ENCODE measurements at regions not wholly inside any gene's neighbourhood (a gene's known extent, or its start where the extent isn't known, plus 50 kb on each side); places are given as distances from the start of the nearest gene placed in this dataset.
A peak's percentile ranks its signal among the peaks of the same experiment; 100 is the strongest.

DNA sequence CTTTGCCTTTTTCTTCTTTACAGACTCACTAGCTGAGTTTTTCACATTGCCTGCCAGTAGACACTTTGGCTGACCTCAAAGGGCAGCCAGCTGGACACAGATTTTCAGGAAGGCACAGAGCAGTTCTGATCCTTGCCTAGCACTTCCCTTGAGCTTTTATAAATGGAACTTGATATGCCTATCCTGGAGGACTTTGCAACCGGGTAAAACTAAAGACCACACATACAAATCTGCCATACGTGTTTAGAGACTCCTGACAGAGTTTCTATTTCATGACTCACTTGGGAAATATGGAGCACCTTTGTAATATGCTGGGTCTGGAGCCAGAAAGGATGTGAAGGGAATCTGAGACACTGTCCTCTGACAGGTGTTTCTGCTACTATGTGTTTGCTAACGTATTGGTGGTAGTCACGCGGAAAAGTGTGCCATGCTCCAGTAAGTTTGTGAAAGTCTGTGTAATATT is 56.7 kb upstream of the RASSF6 start:
- Histone ChIP-seq H3K9ac (no peak overlapping the region), H3K36me3 (replicated peaks in 1 of 2; ENCODE audit: control insufficient read depth in 1 of 2, insufficient read depth in 2 of 2, low read length in 1 of 2) (no peaks in the 10 kb centered on the region), H3K4me3 (ENCODE audit: low read depth in 2 of 2, low read length in 1 of 2) (no peak overlapping the region), H3K4me1 (ENCODE audit: control insufficient read depth in 1 of 2, insufficient read depth in 2 of 2, low read depth in 1 of 2, low read length in 1 of 2) (peaks cover 0 to 11% of the 10 kb centered on the region in 2 experiments; a peak in 1 of 4 replicates), H3K27ac (ENCODE audit: low read depth in 2 of 2, low read length in 1 of 2) (no peak overlapping the region), H2AFZ (ENCODE audit: low read depth) (no peak overlapping the region), H3F3A (replicated peaks; ENCODE audit: insufficient read depth) (peaks cover 26% of the 10 kb centered on the region), H3K9me2 (no peaks in the 10 kb centered on the region), H3K27me3 (ENCODE audit: insufficient read depth) (no peaks in the 10 kb centered on the region), H4K20me1 (ENCODE audit: insufficient read depth) (no peaks in the 10 kb centered on the region), H3K9me3 (no peaks in the 10 kb centered on the region), H3K4me2 (no peak overlapping the region), H3K79me2 (ENCODE audit: insufficient read depth) (no peaks in the 10 kb centered on the region)
- POLR2A ChIA-PET, result no interaction called here
- CTCF ChIA-PET, result interaction anchor here (1.2 kb wide), 1 partner anchor 10 kb away, joined by 3 read pairs; no protein-coding TSS in a partner anchor
- no peak for TF ChIP-seq NRF1 (IDR thresholded peaks at IDR 0.05; ENCODE audit: low read depth, low read length)
- no peak for TF ChIP-seq POLR2AphosphoS5 (IDR thresholded peaks at IDR 0.05; ENCODE audit: low read depth, low read length)
- TF ChIP-seq EP300 (IDR thresholded peaks at IDR 0.05; ENCODE audit: borderline replicate concordance in 1 of 2, low read depth in 1 of 2, low read length in 1 of 2), result no peak
- TF ChIP-seq MXI1 (IDR thresholded peaks at IDR 0.05; ENCODE audit: low read depth, low read length), result no peak
- TF ChIP-seq TAF1 (IDR thresholded peaks at IDR 0.05; ENCODE audit: borderline replicate concordance, low read depth, low read length), result no peak
- no peak for TF ChIP-seq YY1 (IDR thresholded peaks at IDR 0.05; ENCODE audit: low read depth)
- TF ChIP-seq SMC3 (IDR thresholded peaks at IDR 0.05; ENCODE audit: low read depth, low read length), result no peak
- no peak for TF ChIP-seq RCOR1 (IDR thresholded peaks at IDR 0.05; ENCODE audit: low read length)
- TF ChIP-seq GABPA (IDR thresholded peaks at IDR 0.05; ENCODE audit: low read depth), result no peak
- TF ChIP-seq, protein P1, sequence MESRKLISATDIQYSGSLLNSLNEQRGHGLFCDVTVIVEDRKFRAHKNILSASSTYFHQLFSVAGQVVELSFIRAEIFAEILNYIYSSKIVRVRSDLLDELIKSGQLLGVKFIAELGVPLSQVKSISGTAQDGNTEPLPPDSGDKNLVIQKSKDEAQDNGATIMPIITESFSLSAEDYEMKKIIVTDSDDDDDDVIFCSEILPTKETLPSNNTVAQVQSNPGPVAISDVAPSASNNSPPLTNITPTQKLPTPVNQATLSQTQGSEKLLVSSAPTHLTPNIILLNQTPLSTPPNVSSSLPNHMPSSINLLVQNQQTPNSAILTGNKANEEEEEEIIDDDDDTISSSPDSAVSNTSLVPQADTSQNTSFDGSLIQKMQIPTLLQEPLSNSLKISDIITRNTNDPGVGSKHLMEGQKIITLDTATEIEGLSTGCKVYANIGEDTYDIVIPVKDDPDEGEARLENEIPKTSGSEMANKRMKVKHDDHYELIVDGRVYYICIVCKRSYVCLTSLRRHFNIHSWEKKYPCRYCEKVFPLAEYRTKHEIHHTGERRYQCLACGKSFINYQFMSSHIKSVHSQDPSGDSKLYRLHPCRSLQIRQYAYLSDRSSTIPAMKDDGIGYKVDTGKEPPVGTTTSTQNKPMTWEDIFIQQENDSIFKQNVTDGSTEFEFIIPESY (IDR thresholded peaks at IDR 0.05; ENCODE audit: borderline replicate concordance, low read depth), result no peak
- no peak for TF ChIP-seq RXRA (IDR thresholded peaks at IDR 0.05; ENCODE audit: borderline replicate concordance, low read depth)
- TF ChIP-seq EZH2phosphoT487 (IDR thresholded peaks at IDR 0.05; ENCODE audit: borderline replicate concordance, low read depth), result no peak
- TF ChIP-seq GATA2 (CRISPR knock-in tag; IDR thresholded peaks at IDR 0.05), result no peak
- TF ChIP-seq FOXJ3 (CRISPR knock-in tag; IDR thresholded peaks at IDR 0.05), result no peak
- WGBS (ENCODE audit: low lambda C conversion rate), result 26% methylated on average over 5 of the region's 5 CpGs
- no peak for DNase-seq

DNA sequence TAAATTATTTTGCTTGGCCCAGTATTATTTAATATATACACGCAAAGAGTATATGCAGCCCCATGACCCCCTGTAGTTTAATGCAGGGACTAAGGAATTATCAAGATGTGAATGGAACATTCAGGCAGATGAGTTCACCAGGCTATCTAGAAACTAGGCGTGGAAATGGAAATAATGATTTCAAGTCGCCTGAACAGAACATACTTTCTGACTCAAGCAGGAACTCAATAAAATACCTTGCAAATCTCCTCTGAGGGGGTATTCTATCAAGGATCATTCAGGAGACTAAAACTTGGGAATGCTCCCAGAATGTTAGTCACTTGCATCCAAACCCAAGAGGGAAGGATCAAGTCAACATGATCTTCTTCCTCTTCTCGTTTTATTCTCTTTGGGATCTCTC is 59.6 kb upstream of the RASSF6 start:
- no peak overlapping the region; the same call in 1 of the 2 replicates for H3K9ac ChIP-seq
- POLR2A ChIA-PET, result no interaction called here
- H3K79me2 ChIP-seq (ENCODE audit: insufficient read depth), result no peaks in the 10 kb centered on the region
- no peaks in the 10 kb centered on the region for H4K20me1 ChIP-seq (ENCODE audit: insufficient read depth)
- H3K4me1 ChIP-seq (ENCODE audit: control insufficient read depth in 1 of 2, insufficient read depth in 2 of 2, low read depth in 1 of 2, low read length in 1 of 2), result peaks cover 0 to 17% of the 10 kb centered on the region in 2 experiments; a peak in 2 of 4 replicates
- no peak overlapping the region for H3K4me3 ChIP-seq (ENCODE audit: low read depth in 2 of 2, low read length in 1 of 2)
- H3F3A ChIP-seq (replicated peaks; ENCODE audit: insufficient read depth), result peaks cover 47% of the 10 kb centered on the region
- H3K4me2 ChIP-seq, result peak overlapping the region; percentile 38; the same call in 1 of the 2 replicates
- no peaks in the 10 kb centered on the region for H3K36me3 ChIP-seq (replicated peaks in 1 of 2; ENCODE audit: control insufficient read depth in 1 of 2, insufficient read depth in 2 of 2, low read length in 1 of 2)
- WGBS (ENCODE audit: low lambda C conversion rate), result 9% methylated on average over 4 of the region's 4 CpGs
- no peak overlapping the region for H2AFZ ChIP-seq (ENCODE audit: low read depth)
- no peaks in the 10 kb centered on the region for H3K9me3 ChIP-seq
- CTCF ChIA-PET, result interaction anchor here (1.1 kb wide), 1 partner anchor 17 kb away, joined by 3 read pairs; no protein-coding TSS in a partner anchor
- no peaks in the 10 kb centered on the region for H3K9me2 ChIP-seq
- DNase-seq, result no peak
- no peaks in the 10 kb centered on the region for H3K27me3 ChIP-seq (ENCODE audit: insufficient read depth)
- peak overlapping the region in 1 of 2 experiments; percentile 68; a peak in 2 of 4 replicates for H3K27ac ChIP-seq (ENCODE audit: low read depth in 2 of 2, low read length in 1 of 2)
- peak in 1 of 2 experiments; percentile 65; a peak in 1 of 4 replicates for TF ChIP-seq EP300 (IDR thresholded peaks at IDR 0.05; ENCODE audit: borderline replicate concordance in 1 of 2, low read depth in 1 of 2, low read length in 1 of 2)
- TF ChIP-seq JUND (IDR thresholded peaks at IDR 0.05), result peak; percentile 22; the same call in 1 of the 2 replicates
- TF ChIP-seq SIN3A (IDR thresholded peaks at IDR 0.05; ENCODE audit: borderline replicate concordance, low read depth, low read length), result no peak
- TF ChIP-seq SMC3 (IDR thresholded peaks at IDR 0.05; ENCODE audit: low read depth, low read length), result no peak
- TF ChIP-seq GABPA (IDR thresholded peaks at IDR 0.05; ENCODE audit: low read depth), result no peak
- peak; percentile 24; the same call in 1 of the 2 replicates for TF ChIP-seq FOSL2 (IDR thresholded peaks at IDR 0.05; ENCODE audit: borderline replicate concordance, low read depth)
- TF ChIP-seq YY1 (IDR thresholded peaks at IDR 0.05; ENCODE audit: low read depth), result no peak
- no peak for TF ChIP-seq NRF1 (IDR thresholded peaks at IDR 0.05; ENCODE audit: low read depth, low read length)
- TF ChIP-seq, protein P2, sequence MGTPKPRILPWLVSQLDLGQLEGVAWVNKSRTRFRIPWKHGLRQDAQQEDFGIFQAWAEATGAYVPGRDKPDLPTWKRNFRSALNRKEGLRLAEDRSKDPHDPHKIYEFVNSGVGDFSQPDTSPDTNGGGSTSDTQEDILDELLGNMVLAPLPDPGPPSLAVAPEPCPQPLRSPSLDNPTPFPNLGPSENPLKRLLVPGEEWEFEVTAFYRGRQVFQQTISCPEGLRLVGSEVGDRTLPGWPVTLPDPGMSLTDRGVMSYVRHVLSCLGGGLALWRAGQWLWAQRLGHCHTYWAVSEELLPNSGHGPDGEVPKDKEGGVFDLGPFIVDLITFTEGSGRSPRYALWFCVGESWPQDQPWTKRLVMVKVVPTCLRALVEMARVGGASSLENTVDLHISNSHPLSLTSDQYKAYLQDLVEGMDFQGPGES (IDR thresholded peaks at IDR 0.05; ENCODE audit: low read depth, low read length), result no peak
- TF ChIP-seq, protein P3, sequence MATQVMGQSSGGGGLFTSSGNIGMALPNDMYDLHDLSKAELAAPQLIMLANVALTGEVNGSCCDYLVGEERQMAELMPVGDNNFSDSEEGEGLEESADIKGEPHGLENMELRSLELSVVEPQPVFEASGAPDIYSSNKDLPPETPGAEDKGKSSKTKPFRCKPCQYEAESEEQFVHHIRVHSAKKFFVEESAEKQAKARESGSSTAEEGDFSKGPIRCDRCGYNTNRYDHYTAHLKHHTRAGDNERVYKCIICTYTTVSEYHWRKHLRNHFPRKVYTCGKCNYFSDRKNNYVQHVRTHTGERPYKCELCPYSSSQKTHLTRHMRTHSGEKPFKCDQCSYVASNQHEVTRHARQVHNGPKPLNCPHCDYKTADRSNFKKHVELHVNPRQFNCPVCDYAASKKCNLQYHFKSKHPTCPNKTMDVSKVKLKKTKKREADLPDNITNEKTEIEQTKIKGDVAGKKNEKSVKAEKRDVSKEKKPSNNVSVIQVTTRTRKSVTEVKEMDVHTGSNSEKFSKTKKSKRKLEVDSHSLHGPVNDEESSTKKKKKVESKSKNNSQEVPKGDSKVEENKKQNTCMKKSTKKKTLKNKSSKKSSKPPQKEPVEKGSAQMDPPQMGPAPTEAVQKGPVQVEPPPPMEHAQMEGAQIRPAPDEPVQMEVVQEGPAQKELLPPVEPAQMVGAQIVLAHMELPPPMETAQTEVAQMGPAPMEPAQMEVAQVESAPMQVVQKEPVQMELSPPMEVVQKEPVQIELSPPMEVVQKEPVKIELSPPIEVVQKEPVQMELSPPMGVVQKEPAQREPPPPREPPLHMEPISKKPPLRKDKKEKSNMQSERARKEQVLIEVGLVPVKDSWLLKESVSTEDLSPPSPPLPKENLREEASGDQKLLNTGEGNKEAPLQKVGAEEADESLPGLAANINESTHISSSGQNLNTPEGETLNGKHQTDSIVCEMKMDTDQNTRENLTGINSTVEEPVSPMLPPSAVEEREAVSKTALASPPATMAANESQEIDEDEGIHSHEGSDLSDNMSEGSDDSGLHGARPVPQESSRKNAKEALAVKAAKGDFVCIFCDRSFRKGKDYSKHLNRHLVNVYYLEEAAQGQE (IDR thresholded peaks at IDR 0.05; ENCODE audit: low read depth, low read length), result no peak
- TF ChIP-seq, protein P4, sequence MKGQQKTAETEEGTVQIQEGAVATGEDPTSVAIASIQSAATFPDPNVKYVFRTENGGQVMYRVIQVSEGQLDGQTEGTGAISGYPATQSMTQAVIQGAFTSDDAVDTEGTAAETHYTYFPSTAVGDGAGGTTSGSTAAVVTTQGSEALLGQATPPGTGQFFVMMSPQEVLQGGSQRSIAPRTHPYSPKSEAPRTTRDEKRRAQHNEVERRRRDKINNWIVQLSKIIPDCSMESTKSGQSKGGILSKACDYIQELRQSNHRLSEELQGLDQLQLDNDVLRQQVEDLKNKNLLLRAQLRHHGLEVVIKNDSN (IDR thresholded peaks at IDR 0.05; ENCODE audit: borderline replicate concordance, low read depth), result no peak
